ENCODE measurements at regions not wholly inside any gene's neighbourhood (a gene's known extent, or its start where the extent isn't known, plus 50 kb on each side); places are given as distances from the start of the nearest gene placed in this dataset.

GRCh38 chr22:48248901-48249455 lies 1486.5 kb downstream of the TBC1D22A start:
- DNase-seq, result no peak
- no peaks in the 10 kb centered on the region for H3K4me1 Mint-ChIP-seq (ENCODE audit: low read depth)
- H3K4me3 Mint-ChIP-seq, result no peak overlapping the region
- H3K27ac Mint-ChIP-seq, result no peak overlapping the region
- peaks cover 62% of the 10 kb centered on the region for H3K9me3 Mint-ChIP-seq
- H3K27me3 Mint-ChIP-seq (ENCODE audit: insufficient read depth), result no peaks in the 10 kb centered on the region; the same call in none of the 2 replicates
- H3K36me3 Mint-ChIP-seq (ENCODE audit: low read depth), result no peaks in the 10 kb centered on the region
- TF ChIP-seq, protein P1, sequence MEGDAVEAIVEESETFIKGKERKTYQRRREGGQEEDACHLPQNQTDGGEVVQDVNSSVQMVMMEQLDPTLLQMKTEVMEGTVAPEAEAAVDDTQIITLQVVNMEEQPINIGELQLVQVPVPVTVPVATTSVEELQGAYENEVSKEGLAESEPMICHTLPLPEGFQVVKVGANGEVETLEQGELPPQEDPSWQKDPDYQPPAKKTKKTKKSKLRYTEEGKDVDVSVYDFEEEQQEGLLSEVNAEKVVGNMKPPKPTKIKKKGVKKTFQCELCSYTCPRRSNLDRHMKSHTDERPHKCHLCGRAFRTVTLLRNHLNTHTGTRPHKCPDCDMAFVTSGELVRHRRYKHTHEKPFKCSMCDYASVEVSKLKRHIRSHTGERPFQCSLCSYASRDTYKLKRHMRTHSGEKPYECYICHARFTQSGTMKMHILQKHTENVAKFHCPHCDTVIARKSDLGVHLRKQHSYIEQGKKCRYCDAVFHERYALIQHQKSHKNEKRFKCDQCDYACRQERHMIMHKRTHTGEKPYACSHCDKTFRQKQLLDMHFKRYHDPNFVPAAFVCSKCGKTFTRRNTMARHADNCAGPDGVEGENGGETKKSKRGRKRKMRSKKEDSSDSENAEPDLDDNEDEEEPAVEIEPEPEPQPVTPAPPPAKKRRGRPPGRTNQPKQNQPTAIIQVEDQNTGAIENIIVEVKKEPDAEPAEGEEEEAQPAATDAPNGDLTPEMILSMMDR (IDR thresholded peaks at IDR 0.05), result no peak

- DNase-seq, result no peak
- H3K27me3 Mint-ChIP-seq (ENCODE audit: insufficient read depth), result no peaks in the 10 kb centered on the region; the same call in none of the 2 replicates
- H3K4me3 Mint-ChIP-seq, result no peak overlapping the region
- peaks cover 65% of the 10 kb centered on the region for H3K9me3 Mint-ChIP-seq
- H3K36me3 Mint-ChIP-seq (ENCODE audit: low read depth), result no peaks in the 10 kb centered on the region
- no peaks in the 10 kb centered on the region for H3K4me1 Mint-ChIP-seq (ENCODE audit: low read depth)
- TF ChIP-seq, protein P1 (IDR thresholded peaks at IDR 0.05), result no peak
- no peak overlapping the region for H3K27ac Mint-ChIP-seq
These were observed 1485.4 kb downstream of the TBC1D22A start for GRCh38 chr22:48247829-48248228.

DNA sequence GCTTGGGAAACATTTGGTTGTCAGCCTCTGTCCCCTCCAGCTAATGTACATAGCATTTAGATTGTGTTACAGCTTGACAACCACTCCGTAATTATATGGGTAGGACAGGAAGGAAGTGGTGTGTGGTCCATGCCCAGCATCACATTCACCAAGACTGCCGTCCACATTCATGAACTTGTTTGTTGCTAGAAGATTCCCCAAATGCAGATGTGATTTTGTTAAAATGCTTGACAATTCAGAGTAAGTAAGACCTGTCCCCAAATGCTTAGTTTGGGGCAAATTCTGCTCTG lies 1482.7 kb downstream of the TBC1D22A start:
- Mint-ChIP-seq H3K9me3 (peaks cover 73% of the 10 kb centered on the region), H3K4me3 (no peak overlapping the region), H3K36me3 (ENCODE audit: low read depth) (no peaks in the 10 kb centered on the region), H3K4me1 (ENCODE audit: low read depth) (no peaks in the 10 kb centered on the region), H3K27ac (no peak overlapping the region), H3K27me3 (ENCODE audit: insufficient read depth) (no peaks in the 10 kb centered on the region; the same call in none of the 2 replicates)
- DNase-seq, result no peak
- TF ChIP-seq, protein P1 (IDR thresholded peaks at IDR 0.05), result no peak

- H3K9me3 Mint-ChIP-seq, result peaks cover 79% of the 10 kb centered on the region
- peaks cover under 1% of the 10 kb centered on the region for H3K27me3 Mint-ChIP-seq (ENCODE audit: insufficient read depth)
- H3K27ac Mint-ChIP-seq, result no peak overlapping the region
- H3K4me3 Mint-ChIP-seq, result no peak overlapping the region
- TF ChIP-seq, protein P1 (IDR thresholded peaks at IDR 0.05), result no peak
- no peaks in the 10 kb centered on the region for H3K4me1 Mint-ChIP-seq (ENCODE audit: low read depth)
- no peaks in the 10 kb centered on the region for H3K36me3 Mint-ChIP-seq (ENCODE audit: low read depth)
- no peak for DNase-seq
These were observed 1482.1 kb downstream of the TBC1D22A start for GRCh38 chr22:48244388-48245195.

- TF ChIP-seq, protein P1 (IDR thresholded peaks at IDR 0.05), result no peak
- Mint-ChIP-seq H3K27ac (no peak overlapping the region), H3K4me3 (no peak overlapping the region), H3K4me1 (ENCODE audit: low read depth) (no peaks in the 10 kb centered on the region), H3K9me3 (peaks cover 88% of the 10 kb centered on the region), H3K27me3 (ENCODE audit: insufficient read depth) (peaks cover 3% of the 10 kb centered on the region), H3K36me3 (ENCODE audit: low read depth) (no peaks in the 10 kb centered on the region)
- DNase-seq, result no peak
These were observed 1480.0 kb downstream of the TBC1D22A start for GRCh38 chr22:48242461-48242864.
